HG03521 (cell line): ENCODE measurements at regions not wholly inside any gene's neighbourhood (a gene's known extent, or its start where the extent isn't known, plus 50 kb on each side); places are given as distances from the start of the nearest gene placed in this dataset.

ENCODE experiments used
- ATAC-seq: cut with Tn5 transposase; IDR thresholded peaks from one replicate; pipeline ENCODE4 v1.9.1; 2021; ENCODE audit warnings: mild to moderate bottlenecking, moderate library complexity; ENCODE audit not compliant: unreplicated experiment

- ATAC-seq, result no peak
Measured at GRCh38 chr7:30212701-30213111, 71.7 kb upstream of the ZNRF2 start.

DNA sequence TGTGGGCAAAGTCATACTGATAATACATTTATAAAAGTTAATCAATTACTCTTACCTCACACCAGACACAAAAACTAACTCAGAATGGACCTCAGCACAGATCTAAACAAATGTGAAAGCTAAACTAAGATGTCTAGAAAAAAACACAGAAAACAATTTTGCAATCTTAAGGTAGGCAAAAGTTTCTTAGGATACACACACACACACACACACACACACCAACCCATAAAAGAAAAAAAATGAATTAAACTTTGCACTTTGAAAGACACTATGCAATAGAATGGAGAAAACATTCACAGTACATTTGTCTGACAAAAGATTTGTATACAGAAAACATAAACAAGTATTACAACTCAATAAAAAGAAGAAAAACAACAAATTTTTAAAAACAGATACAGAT, 70.8 kb upstream of the ZNRF2 start:
- no peak for ATAC-seq

DNA sequence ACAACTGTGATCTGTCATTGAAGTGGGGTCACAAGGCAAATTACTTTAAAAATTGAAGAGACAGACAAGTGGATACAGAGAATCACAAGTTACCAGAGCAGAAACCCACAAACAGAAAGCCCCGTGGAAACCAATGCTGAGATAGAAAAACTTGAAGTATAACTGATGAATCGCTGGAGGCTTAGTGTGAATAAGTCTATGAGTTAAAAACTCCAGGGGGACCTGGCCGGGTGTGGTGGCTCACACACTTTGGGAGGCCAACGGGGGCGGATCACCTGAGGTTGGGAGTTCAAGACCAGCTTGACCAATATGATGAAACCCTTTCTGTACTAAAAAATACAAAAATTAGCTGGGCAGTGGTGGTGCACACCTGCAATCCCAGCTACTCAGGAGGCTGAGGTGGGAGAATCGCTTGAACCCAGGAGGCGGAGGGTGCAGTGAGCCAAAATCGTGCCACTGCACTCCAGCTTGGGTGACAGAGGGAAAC, 69.7 kb upstream of the ZNRF2 start:
- no peak for ATAC-seq

GRCh38 chr7:30221764-30222163, 62.6 kb upstream of the ZNRF2 start:
- ATAC-seq, result no peak

- ATAC-seq, result no peak
Measured at GRCh38 chr7:30222515-30223215, 61.7 kb upstream of the ZNRF2 start.

- no peak for ATAC-seq
Measured at GRCh38 chr7:30223896-30224295, 60.5 kb upstream of the ZNRF2 start.

DNA sequence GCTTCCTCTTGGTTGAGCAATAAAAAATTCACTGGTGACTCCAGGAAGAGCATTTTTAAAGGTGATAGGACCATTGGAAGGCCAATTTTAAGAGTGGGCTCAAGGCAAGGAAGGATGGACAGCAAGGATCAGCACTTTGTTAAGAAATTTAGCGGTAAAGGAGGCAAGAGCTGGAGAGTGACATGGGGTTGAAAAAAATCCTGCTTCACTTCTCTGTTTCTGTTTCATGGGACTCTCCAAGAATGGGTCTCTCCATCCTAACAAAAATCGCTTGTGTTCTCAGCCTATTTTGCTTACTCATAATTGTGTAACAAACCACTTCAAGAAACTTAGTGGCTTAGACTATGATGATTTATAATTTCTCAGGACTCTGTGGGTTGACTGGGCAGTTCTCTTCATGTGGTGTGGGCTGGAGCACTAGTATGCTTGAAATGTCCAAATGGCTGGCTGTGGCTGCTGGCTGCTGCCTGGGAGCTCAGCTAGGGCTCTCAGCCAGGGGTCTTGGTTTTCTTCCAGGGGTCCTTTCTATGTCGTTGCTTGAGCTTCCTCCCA, 59.8 kb upstream of the ZNRF2 start:
- ATAC-seq, result no peak

GRCh38 chr7:30225863-30226613, 58.4 kb upstream of the ZNRF2 start:
- ATAC-seq, result peak; percentile 57

DNA sequence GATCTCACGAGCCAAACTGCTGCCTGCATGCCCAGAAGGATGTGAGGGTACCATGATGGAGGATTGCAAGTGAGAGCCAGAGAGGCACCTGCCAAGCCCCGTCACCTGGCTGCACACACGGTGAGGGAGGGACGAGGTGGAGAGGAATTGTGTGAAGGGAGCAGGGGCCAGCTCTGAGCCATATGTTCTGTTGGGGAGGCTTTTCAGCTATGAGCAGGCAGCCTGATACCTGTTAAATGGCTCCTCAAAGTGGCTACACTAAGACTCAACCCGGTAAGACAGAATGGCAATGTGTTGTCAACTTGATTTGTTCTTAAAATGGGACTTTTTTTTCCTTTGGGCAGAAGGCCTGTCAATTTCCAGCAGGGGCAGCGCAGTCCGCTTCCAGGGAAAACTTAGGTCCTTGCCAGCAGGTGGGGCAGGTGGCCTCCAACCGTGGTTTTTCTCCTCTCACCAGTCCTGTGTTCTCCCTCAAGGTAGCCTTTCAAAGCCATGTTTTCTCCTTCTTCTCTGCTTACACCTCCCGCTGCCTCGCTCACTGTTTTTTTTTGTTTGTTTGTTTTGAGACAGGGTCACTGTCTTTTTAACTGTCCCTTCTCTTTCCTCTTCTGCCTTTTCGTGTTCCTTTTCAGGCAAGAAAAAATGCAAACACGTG, 57.7 kb upstream of the ZNRF2 start:
- ATAC-seq, result no peak

- ATAC-seq, result no peak
Measured at GRCh38 chr7:30231271-30231670, 53.1 kb upstream of the ZNRF2 start.

DNA sequence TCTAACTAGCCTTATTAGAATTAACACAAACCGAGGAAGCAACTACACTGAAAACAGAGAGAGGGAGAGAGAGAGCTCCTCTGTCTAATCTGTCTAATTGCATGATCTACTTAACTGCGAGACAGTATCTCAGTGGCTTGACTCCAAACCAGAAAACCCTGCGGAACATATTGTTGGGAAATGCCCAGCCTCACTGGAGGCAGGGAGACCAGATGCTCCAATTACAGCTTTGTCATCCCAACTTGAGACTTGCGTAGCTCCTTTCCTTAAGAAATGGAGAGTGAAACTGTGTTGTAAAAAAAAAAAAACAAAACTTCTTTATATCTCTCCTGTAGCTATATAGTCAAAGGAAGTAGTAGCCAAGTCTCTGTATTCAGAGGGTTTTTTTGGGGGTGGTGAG, 52.0 kb upstream of the ZNRF2 start:
- no peak for ATAC-seq
